GM12875 (cell line): ENCODE measurements at regions not wholly inside any gene's neighbourhood (a gene's known extent, or its start where the extent isn't known, plus 50 kb on each side); places are given as distances from the start of the nearest gene placed in this dataset.

Experiments
- H3K4me3 ChIP-seq: one replicate; pipeline ENCODE4 v1.5.1; 2011; ENCODE audit warnings: low read depth, low read length, control low read depth
- CTCF ChIP-seq: IDR thresholded peaks from 2 replicates; pipeline ENCODE4 v1.5.1; 2011; ENCODE audit warnings: low read depth, mild to moderate bottlenecking, control low read depth, inconsistent platforms, low read length, moderate library complexity, borderline replicate concordance; ENCODE audit not compliant: insufficient read depth

- no peak overlapping the region for H3K4me3 ChIP-seq
- TF ChIP-seq CTCF: no peak
Measured at GRCh38 chr2:149824136-149824535, 236.6 kb upstream of the MMADHC start.

- TF ChIP-seq CTCF: no peak
- H3K4me3 ChIP-seq: no peak overlapping the region
Measured at GRCh38 chr2:149819356-149819957, 231.9 kb upstream of the MMADHC start.

- TF ChIP-seq CTCF: no peak
- H3K4me3 ChIP-seq: no peak overlapping the region
Measured at GRCh38 chr2:149816756-149817551, 229.4 kb upstream of the MMADHC start.

GRCh38 chr2:149815941-149816340, 228.4 kb upstream of the MMADHC start:
- TF ChIP-seq CTCF: no peak

GRCh38 chr2:149814901-149815300, 227.3 kb upstream of the MMADHC start:
- no peak for TF ChIP-seq CTCF
- no peak overlapping the region for H3K4me3 ChIP-seq

More at GRCh38 chr2:149815941-149816340, 228.4 kb upstream of the MMADHC start:
- no peak overlapping the region for H3K4me3 ChIP-seq

- H3K4me3 ChIP-seq: no peak overlapping the region
- no peak for TF ChIP-seq CTCF
Measured at GRCh38 chr2:149814049-149814448, 226.5 kb upstream of the MMADHC start.

- no peak for TF ChIP-seq CTCF
- no peak overlapping the region for H3K4me3 ChIP-seq
Measured at GRCh38 chr2:149808556-149808955, 221.0 kb upstream of the MMADHC start.
